ENCODE measurements at regions not wholly inside any gene's neighbourhood (a gene's known extent, or its start where the extent isn't known, plus 50 kb on each side); places are given as distances from the start of the nearest gene placed in this dataset.

DNA sequence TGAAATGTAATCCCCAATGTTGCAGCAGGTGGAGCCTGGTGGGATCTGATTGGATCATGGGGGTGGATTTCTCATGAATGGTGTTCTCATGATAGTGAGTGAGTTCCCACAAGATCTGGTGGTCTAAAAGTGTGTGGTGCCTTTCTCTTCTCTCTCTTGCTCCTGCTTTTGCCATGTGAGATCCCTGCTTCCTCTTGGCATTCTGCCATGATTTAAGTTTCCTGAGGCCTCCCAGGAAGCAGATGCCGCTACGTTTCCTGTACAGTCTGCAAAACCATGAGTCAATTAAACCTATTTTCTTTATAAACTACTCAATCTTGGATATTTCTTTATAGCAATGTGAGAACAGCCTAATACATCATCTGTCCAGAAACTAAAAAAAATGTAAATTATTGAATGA is 298.3 kb downstream of the MEX3B start:
- no peaks in the 10 kb centered on the region for H3K4me1 ChIP-seq (ENCODE audit: insufficient read depth, low read length)
- H3K79me2 ChIP-seq (ENCODE audit: insufficient read depth, low read length), result no peaks in the 10 kb centered on the region
- H3K36me3 ChIP-seq (ENCODE audit: insufficient read depth, low read length), result no peaks in the 10 kb centered on the region
- H3K4me2 ChIP-seq (ENCODE audit: insufficient read depth, low read length), result no peak overlapping the region
- no peak overlapping the region for H3K4me3 ChIP-seq (ENCODE audit: low read depth in 1 of 2, low read length in 2 of 2)
- no peak for DNase-seq
- ATAC-seq (ENCODE audit: insufficient read depth, low read depth), result no peak
- no peaks in the 10 kb centered on the region for H3K27me3 ChIP-seq (ENCODE audit: insufficient read depth, low read length, poor library complexity)
- H3K27ac ChIP-seq (ENCODE audit: low read length), result no peak overlapping the region
- no peak overlapping the region for H2AFZ ChIP-seq (ENCODE audit: low read depth, low read length)
- no peaks in the 10 kb centered on the region for H3K9me3 ChIP-seq (ENCODE audit: insufficient read depth, low read length, severe bottlenecking)
- no peaks in the 10 kb centered on the region for H4K20me1 ChIP-seq (ENCODE audit: insufficient read depth, low read length)
- TF ChIP-seq, protein P1, sequence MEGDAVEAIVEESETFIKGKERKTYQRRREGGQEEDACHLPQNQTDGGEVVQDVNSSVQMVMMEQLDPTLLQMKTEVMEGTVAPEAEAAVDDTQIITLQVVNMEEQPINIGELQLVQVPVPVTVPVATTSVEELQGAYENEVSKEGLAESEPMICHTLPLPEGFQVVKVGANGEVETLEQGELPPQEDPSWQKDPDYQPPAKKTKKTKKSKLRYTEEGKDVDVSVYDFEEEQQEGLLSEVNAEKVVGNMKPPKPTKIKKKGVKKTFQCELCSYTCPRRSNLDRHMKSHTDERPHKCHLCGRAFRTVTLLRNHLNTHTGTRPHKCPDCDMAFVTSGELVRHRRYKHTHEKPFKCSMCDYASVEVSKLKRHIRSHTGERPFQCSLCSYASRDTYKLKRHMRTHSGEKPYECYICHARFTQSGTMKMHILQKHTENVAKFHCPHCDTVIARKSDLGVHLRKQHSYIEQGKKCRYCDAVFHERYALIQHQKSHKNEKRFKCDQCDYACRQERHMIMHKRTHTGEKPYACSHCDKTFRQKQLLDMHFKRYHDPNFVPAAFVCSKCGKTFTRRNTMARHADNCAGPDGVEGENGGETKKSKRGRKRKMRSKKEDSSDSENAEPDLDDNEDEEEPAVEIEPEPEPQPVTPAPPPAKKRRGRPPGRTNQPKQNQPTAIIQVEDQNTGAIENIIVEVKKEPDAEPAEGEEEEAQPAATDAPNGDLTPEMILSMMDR (IDR thresholded peaks at IDR 0.05; ENCODE audit: borderline replicate concordance, extremely low read depth, low read length, poor library complexity, severe bottlenecking), result no peak
- TF ChIP-seq EZH2 (IDR thresholded peaks at IDR 0.05; ENCODE audit: borderline replicate concordance, low read depth, low read length, severe bottlenecking), result no peak
- no peak overlapping the region for H3K9ac ChIP-seq (ENCODE audit: low read depth, low read length)

GRCh38 chr15:81747026-81747425 is 298.8 kb downstream of the MEX3B start:
- H3K9me3 ChIP-seq (ENCODE audit: insufficient read depth, low read length, severe bottlenecking), result no peaks in the 10 kb centered on the region
- ATAC-seq (ENCODE audit: insufficient read depth, low read depth), result no peak
- no peak overlapping the region for H3K4me3 ChIP-seq (ENCODE audit: low read depth in 1 of 2, low read length in 2 of 2)
- no peaks in the 10 kb centered on the region for H4K20me1 ChIP-seq (ENCODE audit: insufficient read depth, low read length)
- H3K36me3 ChIP-seq (ENCODE audit: insufficient read depth, low read length), result no peaks in the 10 kb centered on the region
- DNase-seq, result no peak
- no peaks in the 10 kb centered on the region for H3K79me2 ChIP-seq (ENCODE audit: insufficient read depth, low read length)
- H3K27ac ChIP-seq (ENCODE audit: low read length), result no peak overlapping the region
- H2AFZ ChIP-seq (ENCODE audit: low read depth, low read length), result no peak overlapping the region
- no peaks in the 10 kb centered on the region for H3K4me1 ChIP-seq (ENCODE audit: insufficient read depth, low read length)
- H3K4me2 ChIP-seq (ENCODE audit: insufficient read depth, low read length), result no peak overlapping the region
- no peak overlapping the region for H3K9ac ChIP-seq (ENCODE audit: low read depth, low read length)
- TF ChIP-seq, protein P1 (IDR thresholded peaks at IDR 0.05; ENCODE audit: borderline replicate concordance, extremely low read depth, low read length, poor library complexity, severe bottlenecking), result no peak
- TF ChIP-seq EZH2 (IDR thresholded peaks at IDR 0.05; ENCODE audit: borderline replicate concordance, low read depth, low read length, severe bottlenecking), result no peak
- H3K27me3 ChIP-seq (ENCODE audit: insufficient read depth, low read length, poor library complexity), result no peaks in the 10 kb centered on the region

DNA sequence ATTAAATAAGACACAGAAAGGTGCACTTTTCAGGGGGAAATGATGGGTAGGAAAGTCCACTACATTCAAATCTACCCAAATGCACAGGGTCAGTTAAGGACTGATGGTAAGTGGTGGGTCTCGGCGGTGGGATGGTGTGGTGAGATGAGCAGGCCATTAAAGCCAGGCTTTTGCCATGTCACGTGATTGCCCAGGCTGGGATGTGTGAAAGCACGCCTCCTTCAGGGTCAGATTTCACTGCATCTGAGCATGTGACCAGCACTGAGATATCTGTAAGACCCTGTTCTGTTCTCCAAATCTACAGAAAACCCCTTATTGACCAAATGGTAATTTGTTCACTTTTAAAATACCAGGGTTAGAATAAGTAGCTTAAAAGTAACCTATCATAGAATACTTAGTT is 301.5 kb downstream of the MEX3B start:
- H2AFZ ChIP-seq (ENCODE audit: low read depth, low read length), result no peak overlapping the region
- no peaks in the 10 kb centered on the region for H3K79me2 ChIP-seq (ENCODE audit: insufficient read depth, low read length)
- TF ChIP-seq EZH2 (IDR thresholded peaks at IDR 0.05; ENCODE audit: borderline replicate concordance, low read depth, low read length, severe bottlenecking), result no peak
- TF ChIP-seq, protein P1 (IDR thresholded peaks at IDR 0.05; ENCODE audit: borderline replicate concordance, extremely low read depth, low read length, poor library complexity, severe bottlenecking), result no peak
- no peak overlapping the region for H3K27ac ChIP-seq (ENCODE audit: low read length)
- DNase-seq, result no peak
- H4K20me1 ChIP-seq (ENCODE audit: insufficient read depth, low read length), result no peaks in the 10 kb centered on the region
- peaks cover 4% of the 10 kb centered on the region for H3K27me3 ChIP-seq (ENCODE audit: insufficient read depth, low read length, poor library complexity)
- no peaks in the 10 kb centered on the region for H3K9me3 ChIP-seq (ENCODE audit: insufficient read depth, low read length, severe bottlenecking)
- H3K4me2 ChIP-seq (ENCODE audit: insufficient read depth, low read length), result no peak overlapping the region
- H3K9ac ChIP-seq (ENCODE audit: low read depth, low read length), result no peak overlapping the region
- H3K4me1 ChIP-seq (ENCODE audit: insufficient read depth, low read length), result no peaks in the 10 kb centered on the region
- no peaks in the 10 kb centered on the region for H3K36me3 ChIP-seq (ENCODE audit: insufficient read depth, low read length)
- H3K4me3 ChIP-seq (ENCODE audit: low read depth in 1 of 2, low read length in 2 of 2), result no peak overlapping the region
- no peak for ATAC-seq (ENCODE audit: insufficient read depth, low read depth)

DNA sequence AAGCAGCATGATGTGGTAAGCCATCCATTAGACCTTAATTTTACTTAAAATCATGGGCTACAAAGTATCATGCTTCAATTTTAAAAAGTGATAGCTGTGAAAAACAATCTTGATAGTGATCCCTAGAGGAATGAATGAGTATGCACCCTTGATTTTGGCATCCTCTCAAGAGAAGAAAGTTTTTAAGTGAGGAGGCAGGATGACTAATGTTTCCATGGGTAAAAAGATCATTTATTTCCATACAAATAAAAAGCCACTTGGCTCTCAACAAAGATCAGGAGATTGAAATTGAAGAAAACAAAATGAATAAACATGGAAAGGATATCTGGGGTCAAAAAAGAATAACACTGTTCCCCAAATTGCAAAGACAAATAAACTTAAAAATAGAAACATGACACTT is 305.4 kb downstream of the MEX3B start:
- DNase-seq (no peak), ATAC-seq (ENCODE audit: insufficient read depth, low read depth) (no peak)
- no peaks in the 10 kb centered on the region for H3K79me2 ChIP-seq (ENCODE audit: insufficient read depth, low read length)
- no peak overlapping the region for H3K9ac ChIP-seq (ENCODE audit: low read depth, low read length)
- H3K27ac ChIP-seq (ENCODE audit: low read length), result no peak overlapping the region
- H3K27me3 ChIP-seq (ENCODE audit: insufficient read depth, low read length, poor library complexity), result peaks cover 4% of the 10 kb centered on the region
- no peak overlapping the region for H3K4me2 ChIP-seq (ENCODE audit: insufficient read depth, low read length)
- no peaks in the 10 kb centered on the region for H3K9me3 ChIP-seq (ENCODE audit: insufficient read depth, low read length, severe bottlenecking)
- H2AFZ ChIP-seq (ENCODE audit: low read depth, low read length), result no peak overlapping the region
- H3K4me1 ChIP-seq (ENCODE audit: insufficient read depth, low read length), result no peaks in the 10 kb centered on the region
- no peaks in the 10 kb centered on the region for H3K36me3 ChIP-seq (ENCODE audit: insufficient read depth, low read length)
- no peaks in the 10 kb centered on the region for H4K20me1 ChIP-seq (ENCODE audit: insufficient read depth, low read length)
- no peak overlapping the region for H3K4me3 ChIP-seq (ENCODE audit: low read depth in 1 of 2, low read length in 2 of 2)
- TF ChIP-seq, protein P1 (IDR thresholded peaks at IDR 0.05; ENCODE audit: borderline replicate concordance, extremely low read depth, low read length, poor library complexity, severe bottlenecking), result no peak

All from DND-41 (cell line).